ENCODE measurements at regions not wholly inside any gene's neighbourhood (a gene's known extent, or its start where the extent isn't known, plus 50 kb on each side); places are given as distances from the start of the nearest gene placed in this dataset.

GRCh38 chr11:116123739-116124138 is 619.5 kb upstream of the CADM1 start:
- DNase-seq (ENCODE audit: low read depth, low spot score) (no peak), ATAC-seq (no peak)
- Histone ChIP-seq H3K4me1 (ENCODE audit: control insufficient read depth, insufficient read depth, low read length) (no peaks in the 10 kb centered on the region), H3K27me3 (ENCODE audit: control insufficient read depth, insufficient read depth, low read length) (no peaks in the 10 kb centered on the region; the same call in 1 of the 2 replicates), H3K9me3 (ENCODE audit: control insufficient read depth, insufficient read depth, low read depth, low read length) (no peaks in the 10 kb centered on the region), H3K36me3 (ENCODE audit: control insufficient read depth, insufficient read depth, low read length) (no peaks in the 10 kb centered on the region), H3K4me3 (ENCODE audit: low read depth in 2 of 2, low read length in 2 of 2) (no peak overlapping the region), H3K27ac (ENCODE audit: low read length) (no peak overlapping the region)
- TF ChIP-seq TCF7L2 (IDR thresholded peaks at IDR 0.05; ENCODE audit: low read depth, low read length) = no peak
- TF ChIP-seq POLR2AphosphoS5 (IDR thresholded peaks at IDR 0.05; ENCODE audit: low read depth, low read length) = no peak
- TF ChIP-seq SIN3A (IDR thresholded peaks at IDR 0.05; ENCODE audit: borderline replicate concordance, insufficient read depth, low read depth, low read length) = no peak
- TF ChIP-seq CTCF (IDR thresholded peaks at IDR 0.05) = no peak
- ChIA-PET POLR2A (no interaction called here), CTCF (no interaction called here)
- intact Hi-C loops (cut with micrococcal nuclease; ENCODE audit: unreplicated experiment) = no loop called here
- BruUV-seq (replicated peaks) = no TSS peak
- in situ Hi-C loops (cut with HindIII; ENCODE audit: low pct_unique_long_range_greater_than_20kb, low sequenced_read_pairs) = no loop called here

- Histone ChIP-seq H3K36me3 (ENCODE audit: control insufficient read depth, insufficient read depth, low read length) (no peaks in the 10 kb centered on the region), H3K27me3 (ENCODE audit: control insufficient read depth, insufficient read depth, low read length) (no peaks in the 10 kb centered on the region; the same call in 1 of the 2 replicates), H3K9me3 (ENCODE audit: control insufficient read depth, insufficient read depth, low read depth, low read length) (no peaks in the 10 kb centered on the region), H3K4me3 (ENCODE audit: low read depth in 2 of 2, low read length in 2 of 2) (no peak overlapping the region), H3K27ac (ENCODE audit: low read length) (no peak overlapping the region), H3K4me1 (ENCODE audit: control insufficient read depth, insufficient read depth, low read length) (no peaks in the 10 kb centered on the region)
- ATAC-seq (no peak), DNase-seq (ENCODE audit: low read depth, low spot score) (no peak)
- CTCF ChIA-PET = no interaction called here
- in situ Hi-C loops (cut with HindIII; ENCODE audit: low pct_unique_long_range_greater_than_20kb, low sequenced_read_pairs) = no loop called here
- intact Hi-C loops (cut with micrococcal nuclease; ENCODE audit: unreplicated experiment) = no loop called here
- BruUV-seq (replicated peaks) = no TSS peak
- POLR2A ChIA-PET = no interaction called here
- TF ChIP-seq TCF7L2 (IDR thresholded peaks at IDR 0.05; ENCODE audit: low read depth, low read length) = no peak
- TF ChIP-seq POLR2AphosphoS5 (IDR thresholded peaks at IDR 0.05; ENCODE audit: low read depth, low read length) = no peak
- TF ChIP-seq CTCF (IDR thresholded peaks at IDR 0.05) = no peak
- no peak for TF ChIP-seq SIN3A (IDR thresholded peaks at IDR 0.05; ENCODE audit: borderline replicate concordance, insufficient read depth, low read depth, low read length)
- TF ChIP-seq REST (IDR thresholded peaks at IDR 0.05; ENCODE audit: insufficient read depth in 1 of 2, low read depth in 2 of 2, low read length in 1 of 2) = no peak
Measured at GRCh38 chr11:116122697-116123472, 618.7 kb upstream of the CADM1 start.
